NCI-H510A (cell line): ENCODE measurements at regions not wholly inside any gene's neighbourhood (a gene's known extent, or its start where the extent isn't known, plus 50 kb on each side); places are given as distances from the start of the nearest gene placed in this dataset.

Experiments
- DNase-seq: peaks from one replicate; lab custom pipeline; 2025; lab: John Stamatoyannopoulos, UW

- DNase-seq: no peak
These were observed 50.4 kb upstream of the AFF3 start for GRCh38 chr2:100192825-100193224.

GRCh38 chr2:100192300-100192699 lies 49.9 kb upstream of the AFF3 start:
- DNase-seq: no peak
